GM23338 (cell line): ENCODE measurements at regions not wholly inside any gene's neighbourhood (a gene's known extent, or its start where the extent isn't known, plus 50 kb on each side); places are given as distances from the start of the nearest gene placed in this dataset.

Experiments
- CREB1 ChIP-seq: fragments of 250-450 bp; sonication (Bioruptor Pico); IDR thresholded peaks from 2 replicates; pipeline ENCODE4 v1.5.0; 2020; ENCODE audit warnings: low read depth, mild to moderate bottlenecking, moderate library complexity
- CTCF ChIP-seq, 2 experiments: fragments of 200-600 bp in 1 of 2; sonication (generic) in 1 of 2; conservative IDR thresholded peaks; 2 replicates each; pipeline versions ENCODE4 v1.5.1 to v1.6.1; 2016 to 2017; ENCODE audit warnings: antibody characterized with exemption in 2 of 2, low read depth in 2 of 2, mild to moderate bottlenecking in 2 of 2, moderate library complexity in 1 of 2
- EZH2 ChIP-seq: fragments of 200-600 bp; sonication (generic); IDR thresholded peaks from one replicate; pipeline ENCODE4 v1.8.0; 2017; ENCODE audit warnings: antibody characterized with exemption, mild to moderate bottlenecking, low read depth; ENCODE audit not compliant: unreplicated experiment
- JUNB ChIP-seq: IDR thresholded peaks from one replicate; pipeline ENCODE4 v1.6.1; 2016; ENCODE audit warnings: antibody characterized with exemption; ENCODE audit not compliant: unreplicated experiment
- REST ChIP-seq: IDR thresholded peaks from one replicate; pipeline ENCODE4 v1.6.1; 2018; ENCODE audit warnings: antibody characterized with exemption; ENCODE audit not compliant: unreplicated experiment

- TF ChIP-seq REST, result no peak
- no peak for TF ChIP-seq CTCF (conservative IDR thresholded peaks at IDR 0.05; ENCODE audit: low read depth in 2 of 2)
- no peak for TF ChIP-seq CREB1 (CRISPR knock-in tag)
- TF ChIP-seq JUNB, result no peak
- no peak for TF ChIP-seq EZH2
Observed at GRCh38 chr17:77307479-77308198, 166.9 kb downstream of the SEC14L1 start.
